ENCODE measurements at regions not wholly inside any gene's neighbourhood (a gene's known extent, or its start where the extent isn't known, plus 50 kb on each side); places are given as distances from the start of the nearest gene placed in this dataset.

DNA sequence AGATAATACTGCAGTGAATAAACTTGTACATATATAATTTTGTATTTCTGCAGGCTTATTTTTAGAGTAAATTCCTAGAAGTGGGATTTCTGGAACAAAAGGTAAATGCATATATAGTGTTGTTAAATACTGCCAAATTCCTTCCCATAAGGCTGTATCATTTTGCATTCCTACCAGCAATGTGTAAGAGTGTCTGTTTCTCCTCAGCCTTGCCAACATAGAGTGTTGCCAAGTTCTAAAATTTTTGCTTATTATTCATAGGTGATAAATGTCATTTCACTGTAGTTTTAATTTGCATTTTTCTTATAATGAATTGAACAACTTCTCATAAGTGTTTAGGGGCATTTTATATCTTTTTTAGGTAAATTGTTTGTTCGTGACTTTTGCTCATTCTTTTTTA lies 174.2 kb upstream of the ZBED5 start:
- Histone ChIP-seq H3K4me1 (no peaks in the 10 kb centered on the region), H3K36me3 (no peaks in the 10 kb centered on the region), H3K27me3 (no peaks in the 10 kb centered on the region), H3K4me3 (ENCODE audit: low read depth, low read length) (no peak overlapping the region), H3K9me3 (no peaks in the 10 kb centered on the region)
- TF ChIP-seq, protein P1, sequence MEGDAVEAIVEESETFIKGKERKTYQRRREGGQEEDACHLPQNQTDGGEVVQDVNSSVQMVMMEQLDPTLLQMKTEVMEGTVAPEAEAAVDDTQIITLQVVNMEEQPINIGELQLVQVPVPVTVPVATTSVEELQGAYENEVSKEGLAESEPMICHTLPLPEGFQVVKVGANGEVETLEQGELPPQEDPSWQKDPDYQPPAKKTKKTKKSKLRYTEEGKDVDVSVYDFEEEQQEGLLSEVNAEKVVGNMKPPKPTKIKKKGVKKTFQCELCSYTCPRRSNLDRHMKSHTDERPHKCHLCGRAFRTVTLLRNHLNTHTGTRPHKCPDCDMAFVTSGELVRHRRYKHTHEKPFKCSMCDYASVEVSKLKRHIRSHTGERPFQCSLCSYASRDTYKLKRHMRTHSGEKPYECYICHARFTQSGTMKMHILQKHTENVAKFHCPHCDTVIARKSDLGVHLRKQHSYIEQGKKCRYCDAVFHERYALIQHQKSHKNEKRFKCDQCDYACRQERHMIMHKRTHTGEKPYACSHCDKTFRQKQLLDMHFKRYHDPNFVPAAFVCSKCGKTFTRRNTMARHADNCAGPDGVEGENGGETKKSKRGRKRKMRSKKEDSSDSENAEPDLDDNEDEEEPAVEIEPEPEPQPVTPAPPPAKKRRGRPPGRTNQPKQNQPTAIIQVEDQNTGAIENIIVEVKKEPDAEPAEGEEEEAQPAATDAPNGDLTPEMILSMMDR (IDR thresholded peaks at IDR 0.05; ENCODE audit: low read depth, low read length), result no peak
- DNase-seq, result no peak

DNA sequence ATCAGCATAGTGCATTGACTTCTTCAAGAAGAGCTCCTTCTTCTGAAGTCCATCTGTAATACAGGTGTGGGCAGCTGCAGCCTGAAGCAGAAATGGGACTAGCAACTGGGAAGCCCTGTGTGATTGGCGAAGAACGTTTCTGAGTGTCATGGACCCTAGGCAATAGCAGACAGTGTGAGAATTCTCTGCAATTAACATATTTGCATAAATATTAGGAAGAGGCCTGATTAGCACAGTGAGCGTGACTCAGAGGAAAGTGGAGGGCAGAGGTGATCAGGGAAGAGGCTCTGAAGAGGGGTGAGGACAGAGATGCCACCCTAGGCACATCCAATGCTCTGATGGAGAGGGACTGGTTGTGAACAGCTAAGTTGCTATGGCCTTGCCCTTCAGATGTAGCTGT lies 171.2 kb upstream of the ZBED5 start:
- no peaks in the 10 kb centered on the region for H3K9me3 ChIP-seq
- TF ChIP-seq, protein P1 (IDR thresholded peaks at IDR 0.05; ENCODE audit: low read depth, low read length), result no peak
- H3K36me3 ChIP-seq, result no peaks in the 10 kb centered on the region
- H3K4me3 ChIP-seq (ENCODE audit: low read depth, low read length), result no peak overlapping the region
- DNase-seq, result no peak
- H3K27me3 ChIP-seq, result no peaks in the 10 kb centered on the region
- H3K4me1 ChIP-seq, result no peaks in the 10 kb centered on the region

DNA sequence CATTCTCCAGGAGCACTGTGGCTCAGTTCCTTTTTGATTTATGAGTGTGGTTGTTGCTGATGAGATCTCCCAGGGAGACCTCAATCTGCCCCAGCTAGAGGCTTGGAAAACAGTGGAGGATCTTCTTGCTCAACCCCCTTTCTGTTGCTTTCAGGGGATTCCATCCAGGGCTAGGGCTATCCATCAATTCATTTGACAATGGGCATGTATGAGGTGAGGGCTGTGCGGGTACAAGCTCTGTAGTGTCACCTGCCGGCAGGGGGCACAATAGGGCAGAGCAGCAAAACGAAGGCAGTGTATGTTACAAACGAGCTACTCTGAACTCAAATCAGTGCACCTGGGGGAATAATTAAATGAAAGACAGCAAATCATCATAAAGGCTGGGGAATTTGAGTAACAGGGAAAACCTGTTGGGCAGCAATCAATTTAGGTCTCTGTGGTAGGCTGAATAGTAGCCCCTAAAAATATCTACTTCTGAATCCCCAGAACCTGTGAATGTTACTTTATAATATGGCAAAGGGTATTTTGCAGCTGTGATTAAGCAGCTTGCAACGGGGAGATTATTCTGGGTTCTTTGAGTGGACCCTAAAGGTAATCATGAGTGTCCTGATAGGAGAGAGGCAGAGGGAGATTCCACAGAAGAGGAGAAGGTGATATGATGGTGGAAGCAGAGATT lies 170.3 kb upstream of the ZBED5 start:
- DNase-seq, result peak; percentile 66
- TF ChIP-seq, protein P1 (IDR thresholded peaks at IDR 0.05; ENCODE audit: low read depth, low read length), result peak; percentile 77
- Histone ChIP-seq H3K4me1 (no peaks in the 10 kb centered on the region), H3K27me3 (no peaks in the 10 kb centered on the region), H3K4me3 (ENCODE audit: low read depth, low read length) (no peak overlapping the region), H3K9me3 (no peaks in the 10 kb centered on the region), H3K36me3 (no peaks in the 10 kb centered on the region)

DNA sequence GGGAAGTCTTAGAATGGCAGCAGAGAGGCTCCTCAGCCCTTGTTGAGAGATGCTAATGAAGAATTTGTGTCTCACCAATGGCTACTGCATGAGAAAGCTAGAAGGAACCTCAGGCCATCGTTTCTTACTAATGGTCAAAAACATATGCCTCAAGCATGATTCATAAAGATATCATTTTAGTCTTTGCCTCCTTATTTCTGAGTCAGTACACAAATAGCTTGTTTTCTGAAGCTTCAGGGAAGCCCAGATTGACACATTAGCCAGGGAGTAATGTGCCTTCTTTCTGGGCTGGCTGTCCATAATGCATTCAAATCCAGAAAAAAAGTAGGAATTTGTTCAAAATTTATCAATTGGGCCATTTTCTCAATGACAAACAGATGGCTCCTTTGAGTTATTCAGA lies 169.4 kb upstream of the ZBED5 start:
- Histone ChIP-seq H3K4me1 (no peaks in the 10 kb centered on the region), H3K4me3 (ENCODE audit: low read depth, low read length) (no peak overlapping the region), H3K9me3 (no peaks in the 10 kb centered on the region), H3K36me3 (no peaks in the 10 kb centered on the region), H3K27me3 (no peaks in the 10 kb centered on the region)
- TF ChIP-seq, protein P1 (IDR thresholded peaks at IDR 0.05; ENCODE audit: low read depth, low read length), result no peak
- no peak for DNase-seq

DNA sequence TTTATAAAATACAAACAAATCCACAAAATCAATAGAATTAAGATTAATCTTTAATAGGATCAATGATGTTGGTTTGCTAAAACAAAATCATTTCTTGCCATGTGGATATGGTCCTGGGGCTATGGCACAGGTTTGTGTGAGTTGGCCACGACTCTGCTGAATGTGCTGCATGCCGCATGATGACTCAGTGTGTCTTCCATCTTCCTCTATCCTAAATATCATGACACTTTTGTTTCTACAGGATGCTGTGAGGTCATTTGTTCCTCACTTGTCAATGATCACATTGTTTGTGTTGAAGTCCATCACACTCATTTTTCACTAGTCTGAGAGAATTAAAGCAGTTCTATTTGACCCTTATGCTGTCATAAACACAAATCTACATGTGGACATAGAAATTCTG lies 167.2 kb upstream of the ZBED5 start:
- no peak for DNase-seq
- H3K4me1 ChIP-seq, result no peaks in the 10 kb centered on the region
- no peaks in the 10 kb centered on the region for H3K36me3 ChIP-seq
- no peaks in the 10 kb centered on the region for H3K9me3 ChIP-seq
- no peaks in the 10 kb centered on the region for H3K27me3 ChIP-seq
- H3K4me3 ChIP-seq (ENCODE audit: low read depth, low read length), result no peak overlapping the region
- TF ChIP-seq, protein P1 (IDR thresholded peaks at IDR 0.05; ENCODE audit: low read depth, low read length), result no peak

DNA sequence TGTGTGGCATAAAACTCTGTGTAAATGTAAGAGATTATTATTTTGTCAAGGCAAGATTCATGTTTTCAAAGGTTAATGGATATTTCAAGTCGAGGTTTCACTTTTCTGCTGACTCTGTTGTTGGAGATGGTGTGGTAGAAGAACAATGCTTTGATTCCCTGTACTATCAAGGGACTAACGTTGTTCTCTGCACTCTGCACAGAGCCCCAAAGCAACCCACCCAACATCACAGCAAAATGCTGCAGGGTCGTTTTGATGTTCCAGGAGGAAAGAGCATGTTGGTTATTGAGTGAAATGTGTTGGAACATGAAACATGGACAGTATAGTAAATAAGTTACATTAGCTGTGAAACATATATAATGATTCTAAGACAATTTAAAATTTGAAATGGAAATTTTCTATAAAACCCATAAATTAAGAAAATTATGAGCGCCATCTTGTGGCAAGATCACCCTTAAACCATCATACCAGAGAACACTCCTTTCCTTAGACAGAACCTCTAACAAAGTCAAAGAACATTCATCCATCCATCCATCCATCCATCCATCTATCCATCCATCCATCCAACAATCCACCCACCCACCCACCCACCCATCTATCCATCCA lies 164.4 kb upstream of the ZBED5 start:
- no peaks in the 10 kb centered on the region for H3K4me1 ChIP-seq
- H3K4me3 ChIP-seq (ENCODE audit: low read depth, low read length), result no peak overlapping the region
- TF ChIP-seq, protein P1 (IDR thresholded peaks at IDR 0.05; ENCODE audit: low read depth, low read length), result peak; percentile 34; the same call in 1 of the 2 replicates
- H3K9me3 ChIP-seq, result no peaks in the 10 kb centered on the region
- no peak for DNase-seq
- H3K36me3 ChIP-seq, result no peaks in the 10 kb centered on the region
- no peaks in the 10 kb centered on the region for H3K27me3 ChIP-seq
